Activated B cell treated with CpG ODN at 0.5 μM for 24 hours (primary cell): ENCODE measurements at regions not wholly inside any gene's neighbourhood (a gene's known extent, or its start where the extent isn't known, plus 50 kb on each side); places are given as distances from the start of the nearest gene placed in this dataset.

Experiments
- ATAC-seq: fragments of 200-7000 bp; cut with Tn5 transposase; one replicate; pipeline ENCODE4 v1.10.0; 2021; ENCODE audit warnings: low read depth, mild to moderate bottlenecking, moderate library complexity
- CTCF ChIA-PET: fragments of 350-600 bp; sonication (Branson Sonifier 250); formaldehyde crosslinking; loops from one replicate; lab custom pipeline; 2021; ENCODE audit warnings: antibody characterized with exemption; lab: Charles Lee
- POLR2A ChIA-PET: fragments of 350-600 bp; sonication (Branson Sonifier 250); formaldehyde crosslinking; loops from one replicate; lab custom pipeline; 2021; ENCODE audit warnings: antibody characterized with exemption; lab: Charles Lee
- DNase-seq: peaks from one replicate; pipeline ENCODE4 v3.0.0; 2022
- H3K27ac Mint-ChIP-seq: one replicate; pipeline ENCODE4 v1.8.0; 2020; ENCODE audit warnings: mixed read lengths
- H3K27me3 Mint-ChIP-seq: one replicate; pipeline ENCODE4 v1.8.0; 2021; ENCODE audit warnings: mixed read lengths
- H3K36me3 Mint-ChIP-seq: one replicate; pipeline ENCODE4 v1.8.0; 2021; ENCODE audit warnings: low read depth, mixed read lengths
- H3K4me1 Mint-ChIP-seq: one replicate; pipeline ENCODE4 v1.8.0; 2021; ENCODE audit warnings: mixed read lengths
- H3K4me3 Mint-ChIP-seq: one replicate; pipeline ENCODE4 v1.8.0; 2020; ENCODE audit warnings: mild to moderate bottlenecking, mixed read lengths
- H3K9me3 Mint-ChIP-seq: one replicate; pipeline ENCODE4 v1.8.0; 2020; ENCODE audit warnings: mixed read lengths
- intact Hi-C: fragments of 100-400 bp; cut with micrococcal nuclease; formaldehyde crosslinking; loops from one replicate; pipeline ENCODE4 v1.15.1; 2024
- TF ChIP-seq, protein P1 (sequence below): fragments of 200-600 bp; IDR thresholded peaks from one replicate; pipeline ENCODE4 v1.8.0; 2022; ENCODE audit warnings: antibody characterized with exemption, mild to moderate bottlenecking

DNA sequence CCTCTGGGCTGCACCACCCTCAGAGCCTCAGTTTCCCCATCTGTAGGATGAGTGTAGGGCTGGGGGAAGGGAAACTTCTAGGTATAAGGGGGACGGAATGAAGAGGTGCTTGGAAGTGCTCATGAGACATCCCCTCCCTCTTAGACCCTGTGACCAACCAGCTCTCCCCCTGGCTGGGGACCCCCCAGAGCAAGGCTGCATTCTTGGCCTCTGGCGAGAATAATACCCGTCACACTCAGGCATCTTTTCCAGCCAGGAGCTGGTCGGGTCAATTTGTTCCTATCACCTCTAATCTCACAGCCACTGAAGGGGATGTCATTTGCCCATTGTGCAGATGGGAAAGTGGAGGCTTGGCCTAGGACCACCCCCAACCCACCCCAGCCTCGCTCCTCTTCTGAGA is 443.0 kb downstream of the PTPRU start:
- Mint-ChIP-seq H3K27me3 (peaks cover 2% of the 10 kb centered on the region), H3K36me3 (no peaks in the 10 kb centered on the region), H3K27ac (no peak overlapping the region), H3K4me1 (no peaks in the 10 kb centered on the region), H3K4me3 (no peak overlapping the region), H3K9me3 (no peaks in the 10 kb centered on the region)
- DNase-seq: no peak
- CTCF ChIA-PET: no interaction called here
- TF ChIP-seq, protein P1, sequence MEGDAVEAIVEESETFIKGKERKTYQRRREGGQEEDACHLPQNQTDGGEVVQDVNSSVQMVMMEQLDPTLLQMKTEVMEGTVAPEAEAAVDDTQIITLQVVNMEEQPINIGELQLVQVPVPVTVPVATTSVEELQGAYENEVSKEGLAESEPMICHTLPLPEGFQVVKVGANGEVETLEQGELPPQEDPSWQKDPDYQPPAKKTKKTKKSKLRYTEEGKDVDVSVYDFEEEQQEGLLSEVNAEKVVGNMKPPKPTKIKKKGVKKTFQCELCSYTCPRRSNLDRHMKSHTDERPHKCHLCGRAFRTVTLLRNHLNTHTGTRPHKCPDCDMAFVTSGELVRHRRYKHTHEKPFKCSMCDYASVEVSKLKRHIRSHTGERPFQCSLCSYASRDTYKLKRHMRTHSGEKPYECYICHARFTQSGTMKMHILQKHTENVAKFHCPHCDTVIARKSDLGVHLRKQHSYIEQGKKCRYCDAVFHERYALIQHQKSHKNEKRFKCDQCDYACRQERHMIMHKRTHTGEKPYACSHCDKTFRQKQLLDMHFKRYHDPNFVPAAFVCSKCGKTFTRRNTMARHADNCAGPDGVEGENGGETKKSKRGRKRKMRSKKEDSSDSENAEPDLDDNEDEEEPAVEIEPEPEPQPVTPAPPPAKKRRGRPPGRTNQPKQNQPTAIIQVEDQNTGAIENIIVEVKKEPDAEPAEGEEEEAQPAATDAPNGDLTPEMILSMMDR: no peak
- ATAC-seq: no peak
- intact Hi-C loops: no loop called here
- POLR2A ChIA-PET: no interaction called here

DNA sequence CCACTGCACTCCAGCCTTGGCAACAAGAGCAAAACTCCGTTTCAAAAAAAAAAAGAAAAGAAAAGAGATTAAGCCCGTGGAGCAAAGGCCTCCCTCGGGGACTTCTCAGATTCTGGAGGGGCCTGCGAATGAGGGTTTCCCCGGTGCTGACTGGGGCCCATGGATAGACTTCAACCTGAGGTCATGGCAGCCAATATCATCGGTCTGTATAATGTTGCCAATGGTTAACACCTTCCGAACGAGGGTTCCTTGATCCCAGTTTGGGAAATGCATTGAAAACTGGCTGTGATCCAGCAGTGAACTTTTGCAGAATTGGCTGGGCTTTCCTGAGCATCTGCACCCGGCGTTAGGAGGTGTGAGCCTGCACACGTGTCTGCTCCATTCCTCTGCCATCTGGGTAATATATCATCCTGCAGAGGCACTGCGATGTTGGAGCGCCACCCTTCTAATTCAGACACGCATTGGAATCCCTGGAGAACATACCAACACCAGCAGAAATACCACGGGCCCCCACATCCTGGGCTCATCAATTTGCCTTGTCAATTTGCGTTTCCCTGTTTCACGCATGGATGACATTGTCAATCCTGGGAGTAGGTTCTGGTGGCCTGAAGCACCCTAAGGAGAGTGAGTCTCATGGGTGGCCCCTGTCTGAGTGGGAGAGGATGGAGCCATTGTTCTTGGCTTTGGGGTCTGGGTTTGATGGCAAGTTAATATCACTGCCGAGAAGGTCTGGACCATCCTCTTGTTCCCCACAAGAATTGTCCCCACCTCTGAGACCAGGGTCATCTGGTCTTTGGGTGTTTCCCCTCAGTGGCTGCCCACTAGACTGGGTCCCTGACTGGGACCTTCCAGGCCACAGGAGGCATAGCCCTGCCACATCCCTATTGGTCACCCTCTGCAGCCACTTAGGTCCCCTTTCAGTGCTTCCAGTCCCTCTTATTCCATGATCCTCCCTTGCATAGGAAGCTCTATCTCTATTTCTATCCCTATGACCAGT is 441.0 kb downstream of the PTPRU start:
- no peak overlapping the region for H3K4me3 Mint-ChIP-seq
- no peaks in the 10 kb centered on the region for H3K9me3 Mint-ChIP-seq
- DNase-seq (no peak), ATAC-seq (no peak)
- CTCF ChIA-PET: no interaction called here
- H3K27ac Mint-ChIP-seq: no peak overlapping the region
- POLR2A ChIA-PET: no interaction called here
- H3K36me3 Mint-ChIP-seq: no peaks in the 10 kb centered on the region
- peaks cover 2% of the 10 kb centered on the region for H3K27me3 Mint-ChIP-seq
- intact Hi-C loops: no loop called here
- H3K4me1 Mint-ChIP-seq: no peaks in the 10 kb centered on the region
- TF ChIP-seq, protein P1: no peak

DNA sequence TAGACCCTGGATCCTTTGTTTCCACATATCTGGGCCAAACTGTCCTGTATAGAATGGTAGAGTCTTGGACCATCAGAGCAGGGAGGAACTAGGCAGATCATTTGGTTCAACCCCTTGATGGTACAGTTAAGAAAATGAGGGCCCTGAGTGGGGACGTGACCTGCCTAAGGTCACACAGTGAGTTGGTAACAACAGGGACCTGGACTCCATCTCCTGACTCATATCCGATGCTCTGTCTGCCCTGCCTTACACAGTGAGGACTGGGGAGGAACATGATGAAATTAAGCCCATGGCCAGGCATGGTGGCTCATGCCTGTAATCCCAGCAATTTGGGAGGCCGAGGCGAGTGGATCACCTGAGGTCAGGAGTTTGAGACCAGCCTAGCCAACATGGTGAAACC is 440.2 kb downstream of the PTPRU start:
- POLR2A ChIA-PET: no interaction called here
- H3K4me3 Mint-ChIP-seq: no peak overlapping the region
- intact Hi-C loops: no loop called here

DNA sequence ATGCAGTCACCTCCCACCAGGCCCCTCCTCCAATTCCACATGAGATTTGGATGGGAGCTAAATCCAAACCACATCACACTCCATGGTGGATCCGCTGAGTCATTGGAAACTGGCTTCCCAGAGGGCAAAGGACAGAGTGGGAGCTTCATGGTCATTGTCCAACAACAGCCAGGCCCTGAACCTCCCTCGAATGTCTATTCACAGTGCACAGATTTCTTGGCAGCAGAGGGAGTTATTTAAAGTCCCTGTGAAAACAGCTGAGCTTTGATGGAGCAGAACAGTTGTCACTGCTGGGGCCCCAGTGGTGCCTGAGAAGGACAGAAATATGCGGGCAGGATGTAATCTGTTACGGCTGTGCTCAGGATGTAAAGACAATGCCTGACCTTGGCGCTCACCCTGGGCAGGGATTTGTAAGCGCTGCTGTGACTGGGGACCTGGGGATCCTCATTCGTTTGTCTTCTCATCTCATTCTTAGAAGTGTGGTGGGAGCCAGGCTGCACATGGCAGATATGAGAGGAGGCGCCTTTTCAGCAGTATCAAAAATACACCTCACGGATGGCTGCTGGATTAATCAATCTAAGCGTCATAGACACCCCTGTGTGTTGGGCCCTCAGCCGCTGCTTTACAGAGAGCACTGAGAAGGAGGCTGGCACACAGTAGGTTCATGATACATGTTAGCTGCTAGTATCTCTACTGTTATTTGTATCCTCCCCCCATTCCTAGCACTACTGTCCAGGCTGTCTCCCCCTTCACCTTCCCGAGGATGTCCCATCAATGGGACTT is 439.4 kb downstream of the PTPRU start:
- Mint-ChIP-seq H3K27ac (no peak overlapping the region), H3K9me3 (no peaks in the 10 kb centered on the region), H3K27me3 (no peaks in the 10 kb centered on the region), H3K4me1 (no peaks in the 10 kb centered on the region), H3K4me3 (no peak overlapping the region), H3K36me3 (no peaks in the 10 kb centered on the region)
- intact Hi-C loops: no loop called here
- TF ChIP-seq, protein P1: no peak
- ChIA-PET CTCF (no interaction called here), POLR2A (no interaction called here)
- ATAC-seq (no peak), DNase-seq (no peak)

More for the DNA sequence above, 440.2 kb downstream of the PTPRU start:
- H3K27ac Mint-ChIP-seq: no peak overlapping the region
- H3K27me3 Mint-ChIP-seq: peaks cover 2% of the 10 kb centered on the region
- no peaks in the 10 kb centered on the region for H3K4me1 Mint-ChIP-seq
- no peak for DNase-seq
- no peak for ATAC-seq
- no peaks in the 10 kb centered on the region for H3K9me3 Mint-ChIP-seq
- H3K36me3 Mint-ChIP-seq: no peaks in the 10 kb centered on the region
- CTCF ChIA-PET: no interaction called here
- TF ChIP-seq, protein P1: no peak
